Kidney glomerular epithelial cell (primary cell): ENCODE measurements at regions not wholly inside any gene's neighbourhood (a gene's known extent, or its start where the extent isn't known, plus 50 kb on each side); places are given as distances from the start of the nearest gene placed in this dataset.

Experiments
- DNase-seq: peaks from one replicate; lab custom pipeline; 2025; lab: John Stamatoyannopoulos, UW

GRCh38 chr13:34561033-34561432, 381.0 kb upstream of the NBEA start:
- DNase-seq: no peak

DNA sequence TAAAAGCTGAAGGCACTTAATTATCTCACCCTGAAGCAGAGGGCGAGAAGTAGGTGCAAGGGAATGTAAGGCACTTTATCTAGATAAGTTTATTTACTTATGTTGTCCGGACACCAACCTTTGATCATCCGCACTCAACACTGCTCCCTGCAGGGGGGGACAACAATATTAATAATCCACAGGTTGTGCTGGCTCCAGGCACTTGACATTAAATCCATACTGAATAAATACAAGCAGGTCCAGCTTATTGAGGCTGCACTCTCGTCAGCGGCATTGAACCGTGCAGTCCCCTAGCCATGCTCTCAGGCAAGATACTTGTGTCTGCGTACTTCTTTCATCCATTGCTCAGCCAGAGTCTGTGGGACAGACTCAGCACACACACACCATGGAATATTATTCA, 374.5 kb upstream of the NBEA start:
- DNase-seq: no peak

GRCh38 chr13:34570698-34571353, 371.2 kb upstream of the NBEA start:
- no peak for DNase-seq

DNA sequence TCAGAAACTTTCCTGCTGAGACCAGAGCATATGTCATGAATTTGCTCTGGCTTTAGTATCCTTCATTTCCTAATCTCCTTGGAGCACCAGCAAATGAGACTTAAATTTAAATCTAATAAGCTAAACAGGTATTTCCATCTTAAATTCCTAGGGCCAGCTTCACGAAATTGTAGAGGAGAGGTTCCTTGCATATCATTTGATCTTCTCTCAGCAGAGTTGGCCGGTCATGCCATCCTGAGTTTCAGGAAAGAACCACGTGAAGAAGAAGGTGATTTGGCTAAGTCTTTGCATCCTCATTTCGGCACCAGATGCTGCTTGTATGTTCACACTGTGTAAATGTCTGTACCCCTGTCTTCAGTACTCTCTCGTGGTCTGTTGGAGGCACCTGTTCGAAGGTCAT, 370.4 kb upstream of the NBEA start:
- no peak for DNase-seq

DNA sequence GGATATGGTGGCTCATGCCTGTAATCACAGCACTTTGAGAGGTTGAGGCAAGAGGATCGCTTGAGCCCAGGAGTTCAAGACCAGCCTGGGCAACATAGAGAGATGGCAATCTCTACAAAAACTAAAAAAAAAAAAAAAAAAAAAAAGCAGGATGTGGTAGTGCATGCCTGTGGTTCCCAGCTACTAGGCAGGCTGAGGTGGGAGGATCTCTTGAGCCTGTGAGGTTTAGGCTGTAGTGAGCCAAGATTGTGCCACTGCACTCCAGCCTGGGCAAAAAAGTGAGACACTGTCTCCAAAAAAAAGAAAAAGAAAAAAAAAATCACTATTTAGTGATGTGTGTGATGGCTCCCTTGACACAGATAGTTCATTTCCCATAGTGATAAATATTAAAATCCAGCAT, 365.0 kb upstream of the NBEA start:
- no peak for DNase-seq

- DNase-seq: no peak
Observed at GRCh38 chr13:34578471-34578870, 363.6 kb upstream of the NBEA start.

- DNase-seq: no peak
Observed at GRCh38 chr13:34578917-34579316, 363.2 kb upstream of the NBEA start.

- no peak for DNase-seq
Observed at GRCh38 chr13:34583181-34583580, 358.9 kb upstream of the NBEA start.

GRCh38 chr13:34587576-34587975, 354.5 kb upstream of the NBEA start:
- no peak for DNase-seq

DNA sequence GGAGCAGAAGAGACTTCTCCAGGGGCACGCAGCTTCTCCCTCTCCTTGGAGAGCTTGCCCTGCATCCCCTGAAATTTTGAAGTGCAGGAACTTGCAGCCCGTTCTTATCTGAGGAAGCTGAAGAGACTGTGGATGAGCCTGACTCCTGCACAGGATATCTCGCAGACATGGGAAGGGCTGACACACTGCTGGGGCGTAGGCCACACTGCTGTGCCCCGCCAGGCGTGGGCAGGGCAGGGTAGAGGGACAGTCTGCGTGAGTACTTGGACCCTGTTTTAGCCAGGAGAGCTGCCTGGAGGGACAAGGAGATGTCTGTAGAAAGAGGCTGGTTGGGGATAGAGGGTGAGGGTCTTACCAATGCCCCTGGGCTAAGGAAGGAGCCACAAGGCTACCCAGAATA, 353.7 kb upstream of the NBEA start:
- DNase-seq: no peak

- DNase-seq: no peak
Observed at GRCh38 chr13:34589581-34589980, 352.5 kb upstream of the NBEA start.

DNA sequence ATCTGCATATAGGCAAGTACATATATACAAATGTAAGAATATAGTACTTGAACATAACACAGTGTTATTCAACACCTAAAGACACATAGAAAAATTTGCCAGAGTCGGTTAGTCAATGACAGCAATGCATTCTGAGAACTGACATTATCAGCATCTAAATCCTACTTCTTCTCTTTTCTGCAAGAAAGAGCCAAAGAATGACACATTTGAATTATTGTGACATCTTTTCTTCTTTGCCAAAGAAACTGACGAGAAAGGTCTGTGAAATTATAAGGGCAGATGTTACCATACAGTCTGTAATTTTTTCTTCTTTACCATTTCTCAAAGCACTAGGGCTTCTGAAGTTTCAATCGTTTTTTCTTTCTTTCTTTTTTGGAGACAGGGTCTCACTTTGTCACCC, 350.9 kb upstream of the NBEA start:
- DNase-seq: no peak

DNA sequence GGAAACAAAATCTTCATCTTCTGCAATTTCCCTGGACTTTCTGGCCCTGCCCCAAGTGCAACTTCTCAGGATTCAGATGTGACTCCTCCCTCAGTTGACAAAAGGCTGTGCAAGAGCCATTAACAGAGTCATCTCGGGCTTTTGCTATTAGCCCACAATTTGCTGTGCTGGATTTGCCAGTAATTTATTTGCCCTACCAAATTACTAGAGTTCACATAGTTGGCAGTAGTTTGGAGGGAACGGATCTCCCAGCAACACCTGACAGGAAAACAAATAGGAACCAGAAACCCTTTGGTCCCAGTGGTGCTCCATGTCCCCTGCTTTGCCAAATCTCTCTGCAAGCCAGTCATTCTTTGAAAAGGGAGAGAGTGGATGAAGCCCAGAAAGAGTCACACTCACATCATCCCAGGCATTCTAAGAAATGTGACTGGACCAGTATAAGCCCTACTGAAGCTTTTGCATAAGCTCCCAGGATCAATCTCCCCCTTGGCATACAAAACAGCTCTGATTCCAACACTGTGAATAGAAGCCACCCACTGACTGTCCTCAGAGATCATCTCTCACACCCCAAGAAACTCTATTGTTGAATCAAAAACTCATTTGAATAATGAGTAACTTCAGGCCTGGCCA, 350.1 kb upstream of the NBEA start:
- no peak for DNase-seq

DNA sequence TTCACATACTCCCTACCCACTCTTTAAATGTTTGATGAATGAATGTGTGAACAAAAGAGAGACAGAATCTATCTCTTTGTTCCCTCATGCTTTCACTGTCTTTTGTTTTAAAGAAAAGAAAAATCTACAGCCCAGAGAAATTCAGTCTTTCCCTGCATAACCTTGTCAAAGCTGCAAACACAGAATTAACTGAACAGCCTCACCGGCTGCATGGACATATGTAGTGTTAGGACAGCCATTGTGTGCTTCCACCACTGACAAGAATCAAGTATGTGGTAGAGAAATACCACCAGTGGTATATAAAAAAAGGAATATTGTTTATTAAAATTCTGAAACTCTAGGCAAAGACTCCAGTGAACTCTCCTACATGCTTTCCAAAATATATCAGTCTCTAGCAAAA, 348.4 kb upstream of the NBEA start:
- DNase-seq: no peak

GRCh38 chr13:34594507-34594906, 347.6 kb upstream of the NBEA start:
- no peak for DNase-seq

GRCh38 chr13:34608331-34608730, 333.7 kb upstream of the NBEA start:
- no peak for DNase-seq

GRCh38 chr13:34611671-34612070, 330.4 kb upstream of the NBEA start:
- DNase-seq: no peak

DNA sequence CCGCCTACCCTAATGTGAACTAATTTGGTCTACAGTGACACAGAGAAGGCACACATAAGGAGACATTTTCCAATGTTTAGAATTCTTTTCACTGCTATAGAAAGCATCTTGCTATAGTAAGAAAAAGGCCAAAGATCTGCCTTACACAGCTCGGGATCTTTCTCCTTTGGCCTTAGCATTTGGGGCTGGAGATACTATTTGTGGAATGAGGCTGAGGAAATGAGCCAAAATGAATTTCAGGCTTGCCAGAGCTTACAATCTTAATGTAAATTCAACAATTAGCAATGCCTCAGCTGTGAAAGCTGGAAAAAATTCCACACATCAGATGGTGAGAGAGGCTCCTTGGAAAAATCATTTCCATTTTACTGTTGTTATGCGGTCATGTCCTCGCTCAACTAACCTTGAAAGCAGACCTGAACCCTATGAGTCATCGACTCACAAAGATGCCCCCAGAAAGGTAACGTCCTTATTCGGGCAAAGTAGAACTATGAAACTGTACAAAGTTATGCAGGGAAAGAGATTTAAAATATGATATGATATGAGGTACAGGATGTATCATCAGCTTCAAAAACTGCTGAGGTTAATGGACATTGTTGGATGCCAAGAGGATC, 324.5 kb upstream of the NBEA start:
- no peak for DNase-seq

DNA sequence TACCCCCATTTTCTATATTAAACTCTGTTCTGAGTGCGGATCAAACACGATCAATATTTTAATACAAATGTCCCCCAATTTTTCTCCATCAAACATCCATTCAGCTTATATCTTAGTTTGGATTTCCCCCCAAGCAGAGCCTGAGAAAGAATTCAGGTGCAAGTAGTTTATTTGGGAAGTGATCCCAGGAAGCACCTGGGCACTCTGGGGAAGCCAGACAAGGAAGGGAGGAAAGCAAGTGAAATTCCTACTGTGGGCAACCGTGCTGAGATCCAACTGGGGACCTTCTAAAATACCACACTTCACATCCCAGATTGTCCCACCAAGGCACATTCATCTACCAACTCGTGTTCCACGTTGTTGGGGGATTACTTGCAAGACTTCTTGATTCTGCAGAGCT, 323.4 kb upstream of the NBEA start:
- DNase-seq: no peak

- no peak for DNase-seq
Observed at GRCh38 chr13:34619326-34619725, 322.7 kb upstream of the NBEA start.

- no peak for DNase-seq
Observed at GRCh38 chr13:34620074-34620850, 321.8 kb upstream of the NBEA start.

DNA sequence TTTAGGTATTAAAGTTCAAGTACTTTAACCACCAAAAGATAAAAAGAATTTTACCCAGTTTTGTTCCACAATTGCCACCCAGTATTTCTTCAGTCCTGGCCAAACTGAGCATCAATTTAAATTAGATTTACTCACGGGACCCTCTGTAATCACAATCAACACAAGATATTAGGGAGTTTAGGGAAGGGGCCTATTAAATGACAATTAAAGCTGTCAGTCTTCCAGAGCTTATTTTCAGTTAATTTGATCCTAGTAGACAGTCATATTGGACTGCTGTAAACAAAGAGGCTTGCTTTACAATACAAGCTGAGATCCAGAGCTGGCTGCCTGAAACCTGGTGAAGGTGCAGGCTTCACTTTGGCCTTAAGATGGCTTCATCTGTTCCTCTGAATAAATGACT, 321.2 kb upstream of the NBEA start:
- no peak for DNase-seq

- no peak for DNase-seq
Observed at GRCh38 chr13:34623331-34623730, 318.7 kb upstream of the NBEA start.
